ENCODE measurements at regions not wholly inside any gene's neighbourhood (a gene's known extent, or its start where the extent isn't known, plus 50 kb on each side); places are given as distances from the start of the nearest gene placed in this dataset.

- TF ChIP-seq CTCF (IDR thresholded peaks at IDR 0.05) (no peak), POLR2A (IDR thresholded peaks at IDR 0.05) (no peak)
These were observed 514.7 kb upstream of the SGO1 start for GRCh38 chr3:20700714-20701113.
